WTC11 (cell line): ENCODE measurements at regions not wholly inside any gene's neighbourhood (a gene's known extent, or its start where the extent isn't known, plus 50 kb on each side); places are given as distances from the start of the nearest gene placed in this dataset.

Source experiments
- ATAC-seq: fragments of 200-7000 bp; cut with Tn5 transposase; 2 replicates; pipeline ENCODE4 v1.10.0; 2021; ENCODE audit warnings: mild to moderate bottlenecking, moderate library complexity
- CTCF ChIA-PET: fragments of 300-600 bp; sonication (Branson Sonifier 250); formaldehyde crosslinking; loops from one replicate; lab custom pipeline; 2021; ENCODE audit warnings: antibody characterized with exemption; lab: Charles Lee
- POLR2A ChIA-PET: fragments of 350-600 bp; sonication (Branson Sonifier 250); formaldehyde crosslinking; loops from one replicate; lab custom pipeline; 2021; ENCODE audit warnings: antibody characterized with exemption; lab: Charles Lee
- DNase-seq: peaks from one replicate; pipeline ENCODE4 v3.0.0; 2021; ENCODE audit warnings: low spot score
- H3K27ac Mint-ChIP-seq: 2 replicates; pipeline ENCODE4 v1.8.0; 2021; ENCODE audit warnings: mixed read lengths
- H3K27me3 Mint-ChIP-seq: 2 replicates; pipeline ENCODE4 v1.8.0; 2021; ENCODE audit warnings: low read depth, mild to moderate bottlenecking, moderate library complexity, mixed read lengths
- H3K36me3 Mint-ChIP-seq: 2 replicates; pipeline ENCODE4 v1.8.0; 2021; ENCODE audit warnings: mixed read lengths
- H3K4me1 Mint-ChIP-seq: 2 replicates; pipeline ENCODE4 v1.8.0; 2022; ENCODE audit warnings: mixed read lengths
- H3K4me3 Mint-ChIP-seq: 2 replicates; pipeline ENCODE4 v1.8.0; 2021; ENCODE audit warnings: mild to moderate bottlenecking, moderate library complexity, mixed read lengths
- H3K9me3 Mint-ChIP-seq: 2 replicates; pipeline ENCODE4 v1.8.0; 2021; ENCODE audit warnings: mixed read lengths
- ATF3 ChIP-seq: sonication (generic); formaldehyde crosslinking; conservative IDR thresholded peaks from 2 replicates; pipeline ENCODE4 v1.8.1; 2022; ENCODE audit warnings: mild to moderate bottlenecking, missing genetic modification reagents
- CTCF ChIP-seq: fragments of 200-600 bp; IDR thresholded peaks from 2 replicates; pipeline ENCODE4 v1.8.0; 2022; ENCODE audit warnings: antibody characterized with exemption
- EMX1 ChIP-seq: fragments of 250-450 bp; sonication (Bioruptor Pico); IDR thresholded peaks from 2 replicates; pipeline ENCODE4 v1.8.0; 2021; ENCODE audit warnings: mild to moderate bottlenecking
- ESRRA ChIP-seq: sonication (generic); formaldehyde crosslinking; IDR thresholded peaks from 2 replicates; pipeline ENCODE4 v1.8.1; 2022; ENCODE audit warnings: mild to moderate bottlenecking, missing genetic modification reagents, borderline replicate concordance
- ETV6 ChIP-seq: sonication (generic); formaldehyde crosslinking; IDR thresholded peaks from 2 replicates; pipeline ENCODE4 v1.8.1; 2022; ENCODE audit warnings: mild to moderate bottlenecking, missing genetic modification reagents
- NR2C2 ChIP-seq: sonication (generic); formaldehyde crosslinking; IDR thresholded peaks from 2 replicates; pipeline ENCODE4 v1.8.0; 2022; ENCODE audit warnings: mild to moderate bottlenecking, missing genetic modification reagents
- OVOL2 ChIP-seq: fragments of 250-450 bp; sonication (Bioruptor Pico); IDR thresholded peaks from 2 replicates; pipeline ENCODE4 v1.9.0; 2021; ENCODE audit warnings: mild to moderate bottlenecking, borderline replicate concordance
- PRDM15 ChIP-seq: sonication (generic); formaldehyde crosslinking; IDR thresholded peaks from 2 replicates; pipeline ENCODE4 v1.8.0; 2022; ENCODE audit warnings: missing genetic modification reagents
- PREB ChIP-seq: sonication (generic); formaldehyde crosslinking; IDR thresholded peaks from 2 replicates; pipeline ENCODE4 v1.8.1; 2022; ENCODE audit warnings: mild to moderate bottlenecking, missing genetic modification reagents, moderate library complexity, borderline replicate concordance
- SOX15 ChIP-seq: fragments of 250-450 bp; sonication (Bioruptor Pico); IDR thresholded peaks from 2 replicates; pipeline ENCODE4 v1.9.0; 2021; ENCODE audit warnings: mild to moderate bottlenecking
- STAT6 ChIP-seq: sonication (generic); formaldehyde crosslinking; conservative IDR thresholded peaks from 2 replicates; pipeline ENCODE4 v1.8.1; 2023; ENCODE audit warnings: mild to moderate bottlenecking, low read depth, missing genetic modification reagents, moderate library complexity
- USF2 ChIP-seq: sonication (generic); formaldehyde crosslinking; IDR thresholded peaks from 2 replicates; pipeline ENCODE4 v1.8.1; 2023; ENCODE audit warnings: mild to moderate bottlenecking, missing genetic modification reagents, moderate library complexity
- ZBTB21 ChIP-seq: sonication (generic); formaldehyde crosslinking; IDR thresholded peaks from 2 replicates; pipeline ENCODE4 v1.8.1; 2023; ENCODE audit warnings: mild to moderate bottlenecking, missing genetic modification reagents, borderline replicate concordance
- ZMAT4 ChIP-seq: fragments of 250-450 bp; sonication (Bioruptor Pico); IDR thresholded peaks from 2 replicates; pipeline ENCODE4 v1.9.0; 2021; ENCODE audit warnings: mild to moderate bottlenecking
- ZNF138 ChIP-seq: sonication (generic); formaldehyde crosslinking; conservative IDR thresholded peaks from 2 replicates; pipeline ENCODE4 v1.8.1; 2022; ENCODE audit warnings: mild to moderate bottlenecking, moderate library complexity, missing genetic modification reagents
- ZNF281 ChIP-seq: sonication (generic); formaldehyde crosslinking; IDR thresholded peaks from 2 replicates; pipeline ENCODE4 v1.8.0; 2023; ENCODE audit warnings: mild to moderate bottlenecking, missing genetic modification reagents
- ZNF396 ChIP-seq: fragments of 250-450 bp; sonication (Bioruptor Pico); IDR thresholded peaks from 2 replicates; pipeline ENCODE4 v1.8.0; 2021; ENCODE audit warnings: mild to moderate bottlenecking, moderate library complexity, borderline replicate concordance
- ZNF416 ChIP-seq: fragments of 250-450 bp; sonication (Bioruptor Pico); IDR thresholded peaks from 2 replicates; pipeline ENCODE4 v1.9.0; 2021; ENCODE audit warnings: mild to moderate bottlenecking, inconsistent platforms
- ZNF512 ChIP-seq: sonication (generic); formaldehyde crosslinking; IDR thresholded peaks from 2 replicates; pipeline ENCODE4 v1.8.1; 2022; ENCODE audit warnings: missing genetic modification reagents, borderline replicate concordance

- Mint-ChIP-seq H3K4me3 (no peak overlapping the region), H3K36me3 (peaks cover 9% of the 10 kb centered on the region), H3K27ac (no peak overlapping the region), H3K4me1 (no peaks in the 10 kb centered on the region), H3K27me3 (no peaks in the 10 kb centered on the region), H3K9me3 (peaks cover 14% of the 10 kb centered on the region)
- DNase-seq, result no peak
- ChIA-PET POLR2A (interaction anchor here (0.6 kb wide), 1 partner anchor 7 kb away, joined by 3 read pairs; no protein-coding TSS in a partner anchor), CTCF (no interaction called here)
- no peak for ATAC-seq
- TF ChIP-seq ZNF138 (CRISPR knock-in tag) (no peak), ZNF281 (CRISPR knock-in tag) (no peak), ZMAT4 (no peak), EMX1 (CRISPR knock-in tag) (no peak), USF2 (CRISPR knock-in tag) (no peak), ESRRA (no peak), ZBTB21 (CRISPR knock-in tag) (no peak), SOX15 (no peak), CTCF (no peak), OVOL2 (no peak), STAT6 (CRISPR knock-in tag) (no peak), NR2C2 (CRISPR knock-in tag) (no peak), ZNF512 (no peak)
These were observed 1139.3 kb upstream of the CELF2 start for GRCh38 chr10:9878383-9878782.

- no peak overlapping the region for H3K27ac Mint-ChIP-seq
- TF ChIP-seq ETV6 (CRISPR knock-in tag) (no peak), ZNF138 (CRISPR knock-in tag) (no peak), ZNF416 (no peak), PREB (CRISPR knock-in tag) (no peak), PRDM15 (CRISPR knock-in tag) (no peak), ATF3 (no peak), ZNF396 (no peak)
These were observed 1131.9 kb upstream of the CELF2 start for GRCh38 chr10:9885761-9886160.

More at GRCh38 chr10:9885761-9886160, 1131.9 kb upstream of the CELF2 start:
- H3K4me1 Mint-ChIP-seq, result no peaks in the 10 kb centered on the region
- no peak for ATAC-seq
- H3K9me3 Mint-ChIP-seq, result peaks cover 39% of the 10 kb centered on the region
- no peaks in the 10 kb centered on the region for H3K27me3 Mint-ChIP-seq
- H3K36me3 Mint-ChIP-seq, result peaks cover 16% of the 10 kb centered on the region
- DNase-seq, result no peak
- CTCF ChIA-PET, result no interaction called here
- POLR2A ChIA-PET, result interaction anchor here (0.6 kb wide), 1 partner anchor 8 kb away, joined by 3 read pairs; no protein-coding TSS in a partner anchor
- H3K4me3 Mint-ChIP-seq, result no peak overlapping the region
